Colonic mucosa (tissue), 4 donors: ENCODE measurements at regions not wholly inside any gene's neighbourhood (a gene's known extent, or its start where the extent isn't known, plus 50 kb on each side); places are given as distances from the start of the nearest gene placed in this dataset.

Experiments
- DNase-seq: peaks from one replicate; pipeline ENCODE4 v3.0.0-alpha.2; 2020
- H3K27ac ChIP-seq: fragments of 200-600 bp; one replicate; pipeline ENCODE4 v1.8.0; 2021
- H3K27me3 ChIP-seq: fragments of 200-600 bp; one replicate; pipeline ENCODE4 v1.8.0; 2021
- H3K36me3 ChIP-seq: fragments of 200-600 bp; one replicate; pipeline ENCODE4 v1.8.0; 2021
- H3K4me1 ChIP-seq: fragments of 200-600 bp; one replicate; pipeline ENCODE4 v1.8.0; 2021; ENCODE audit warnings: mild to moderate bottlenecking
- H3K4me3 ChIP-seq: fragments of 200-600 bp; one replicate; pipeline ENCODE4 v1.8.0; 2021
- H3K9ac ChIP-seq, 2 donors: one replicate each; pipeline ENCODE4 v1.7.0; 2013; ENCODE audit warnings: control low read depth in 2 of 2, low read depth in 2 of 2, low read length in 2 of 2
- H3K9me3 ChIP-seq: fragments of 200-600 bp; one replicate; pipeline ENCODE4 v1.8.0; 2021
- CTCF ChIP-seq: fragments of 200-600 bp; IDR thresholded peaks from one replicate; pipeline ENCODE4 v1.8.0; 2022; ENCODE audit warnings: antibody characterized with exemption, mild to moderate bottlenecking
- intact Hi-C: fragments of 100-400 bp; cut with DNase I; formaldehyde crosslinking; loops from one replicate; pipeline ENCODE4 v1.14.1; 2022
- donor health status: healthy.
- donor health status: DM: no; HTN: no; CAD: no.
- donor health status: DM: no; HTN: no; CAD: no.

GRCh38 chr2:120797421-120798221 lies 62.0 kb downstream of the GLI2 start:
- DNase-seq = no peak
- H3K4me1 ChIP-seq = no peaks in the 10 kb centered on the region
- no peak overlapping the region for H3K9ac ChIP-seq
- intact Hi-C loops = no loop called here
- H3K9me3 ChIP-seq = no peaks in the 10 kb centered on the region
- H3K4me3 ChIP-seq = no peak overlapping the region
- no peaks in the 10 kb centered on the region for H3K27me3 ChIP-seq
- no peak overlapping the region for H3K27ac ChIP-seq
- no peak for TF ChIP-seq CTCF
- no peaks in the 10 kb centered on the region for H3K36me3 ChIP-seq

- H3K4me3 ChIP-seq = no peak overlapping the region
- no peaks in the 10 kb centered on the region for H3K27me3 ChIP-seq
- no peak for TF ChIP-seq CTCF
- intact Hi-C loops = no loop called here
- H3K36me3 ChIP-seq = no peaks in the 10 kb centered on the region
- H3K9ac ChIP-seq = no peak overlapping the region
- DNase-seq = no peak
- H3K4me1 ChIP-seq = no peaks in the 10 kb centered on the region
- H3K27ac ChIP-seq = no peak overlapping the region
- no peaks in the 10 kb centered on the region for H3K9me3 ChIP-seq
Observed at GRCh38 chr2:120798567-120799247, 63.0 kb downstream of the GLI2 start.

- Histone ChIP-seq H3K27me3 (no peaks in the 10 kb centered on the region), H3K27ac (no peak overlapping the region), H3K9ac (no peak overlapping the region), H3K4me3 (no peak overlapping the region), H3K36me3 (no peaks in the 10 kb centered on the region), H3K9me3 (no peaks in the 10 kb centered on the region), H3K4me1 (no peaks in the 10 kb centered on the region)
- TF ChIP-seq CTCF = no peak
- no peak for DNase-seq
- intact Hi-C loops = no loop called here
Observed at GRCh38 chr2:120802158-120802557, 66.5 kb downstream of the GLI2 start.

GRCh38 chr2:120802867-120803484 lies 67.3 kb downstream of the GLI2 start:
- no peak overlapping the region for H3K9ac ChIP-seq
- H3K4me3 ChIP-seq = no peak overlapping the region
- H3K27me3 ChIP-seq = no peaks in the 10 kb centered on the region
- no peak overlapping the region for H3K27ac ChIP-seq
- no peaks in the 10 kb centered on the region for H3K4me1 ChIP-seq
- H3K9me3 ChIP-seq = no peaks in the 10 kb centered on the region
- TF ChIP-seq CTCF = no peak
- intact Hi-C loops = no loop called here
- no peaks in the 10 kb centered on the region for H3K36me3 ChIP-seq
- DNase-seq = no peak

DNA sequence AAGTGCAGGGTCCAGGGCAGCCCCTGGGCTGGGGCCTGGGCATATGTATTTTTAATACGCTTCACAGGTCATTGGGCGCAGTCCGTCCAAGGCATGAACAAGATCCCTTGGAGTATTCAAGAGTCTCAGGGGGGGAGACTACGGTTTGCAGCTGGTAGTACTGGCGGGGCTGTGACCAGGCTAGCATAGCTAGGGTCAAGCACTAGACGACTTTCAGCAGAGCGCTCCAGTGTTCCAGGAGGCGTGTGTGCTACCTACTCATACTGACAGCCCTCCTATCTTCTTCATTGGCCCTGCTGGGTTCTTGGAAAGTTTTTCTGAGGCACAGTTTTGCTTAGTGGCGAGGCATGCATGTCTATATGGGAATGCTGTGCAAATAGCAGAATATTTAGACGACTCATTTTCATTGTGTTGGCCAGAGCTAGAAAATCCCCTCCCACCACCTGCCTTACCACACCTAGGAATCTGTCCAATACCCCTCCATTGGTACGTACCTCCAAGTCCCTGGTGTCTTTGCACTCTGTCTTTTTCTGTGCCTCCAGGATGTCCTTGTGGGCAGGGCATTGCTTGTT lies 68.2 kb downstream of the GLI2 start:
- intact Hi-C loops = no loop called here
- H3K36me3 ChIP-seq = no peaks in the 10 kb centered on the region

More for the DNA sequence above, 68.2 kb downstream of the GLI2 start:
- no peaks in the 10 kb centered on the region for H3K27me3 ChIP-seq
- H3K9me3 ChIP-seq = no peaks in the 10 kb centered on the region
- no peak overlapping the region for H3K27ac ChIP-seq
- no peak overlapping the region for H3K4me3 ChIP-seq
- H3K9ac ChIP-seq = no peak overlapping the region
- TF ChIP-seq CTCF = no peak
- no peaks in the 10 kb centered on the region for H3K4me1 ChIP-seq
- no peak for DNase-seq
